GM13977 (cell line): ENCODE measurements at regions not wholly inside any gene's neighbourhood (a gene's known extent, or its start where the extent isn't known, plus 50 kb on each side); places are given as distances from the start of the nearest gene placed in this dataset.

Experiments
- DNase-seq: peaks from one replicate; pipeline ENCODE4 v3.0.0; 2012; ENCODE audit warnings: low spot score
- in situ Hi-C: fragments of 300-500 bp; cut with MboI; formaldehyde crosslinking; loops from one replicate; pipeline ENCODE4 v1.12.0; 2022; ENCODE audit warnings: low sequenced_read_pairs, low pct_unique_long_range_greater_than_20kb, mixed read lengths, inconsistent platforms; ENCODE audit not compliant: unreplicated experiment
- TF ChIP-seq, protein P1 (sequence below): IDR thresholded peaks from 2 replicates; pipeline ENCODE4 v1.5.1; 2012; ENCODE audit warnings: mild to moderate bottlenecking, control low read depth; ENCODE audit not compliant: insufficient read depth; ENCODE audit errors: extremely low read depth, missing control alignments

DNA sequence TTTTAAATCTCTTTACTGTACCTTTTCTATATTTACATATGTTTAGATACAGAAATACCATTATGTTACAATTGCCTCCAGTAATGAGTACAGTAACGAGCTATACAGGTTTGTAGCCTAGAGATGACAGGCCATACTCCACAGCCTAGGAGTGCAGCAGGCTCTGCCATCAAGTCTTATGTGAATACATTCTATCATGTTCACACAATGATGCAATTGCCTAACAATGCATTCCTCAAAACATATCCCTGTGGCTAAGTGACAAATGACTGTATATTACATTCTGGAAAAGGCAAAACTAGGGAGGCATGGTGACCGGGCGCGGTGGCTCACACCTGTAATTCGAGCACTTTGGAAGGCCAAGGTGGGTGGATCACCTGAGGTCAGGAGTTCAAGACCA lies 192.4 kb upstream of the IGF1R start:
- in situ Hi-C loops, result no loop called here
- TF ChIP-seq, protein P1, sequence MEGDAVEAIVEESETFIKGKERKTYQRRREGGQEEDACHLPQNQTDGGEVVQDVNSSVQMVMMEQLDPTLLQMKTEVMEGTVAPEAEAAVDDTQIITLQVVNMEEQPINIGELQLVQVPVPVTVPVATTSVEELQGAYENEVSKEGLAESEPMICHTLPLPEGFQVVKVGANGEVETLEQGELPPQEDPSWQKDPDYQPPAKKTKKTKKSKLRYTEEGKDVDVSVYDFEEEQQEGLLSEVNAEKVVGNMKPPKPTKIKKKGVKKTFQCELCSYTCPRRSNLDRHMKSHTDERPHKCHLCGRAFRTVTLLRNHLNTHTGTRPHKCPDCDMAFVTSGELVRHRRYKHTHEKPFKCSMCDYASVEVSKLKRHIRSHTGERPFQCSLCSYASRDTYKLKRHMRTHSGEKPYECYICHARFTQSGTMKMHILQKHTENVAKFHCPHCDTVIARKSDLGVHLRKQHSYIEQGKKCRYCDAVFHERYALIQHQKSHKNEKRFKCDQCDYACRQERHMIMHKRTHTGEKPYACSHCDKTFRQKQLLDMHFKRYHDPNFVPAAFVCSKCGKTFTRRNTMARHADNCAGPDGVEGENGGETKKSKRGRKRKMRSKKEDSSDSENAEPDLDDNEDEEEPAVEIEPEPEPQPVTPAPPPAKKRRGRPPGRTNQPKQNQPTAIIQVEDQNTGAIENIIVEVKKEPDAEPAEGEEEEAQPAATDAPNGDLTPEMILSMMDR, result no peak
- DNase-seq, result no peak

DNA sequence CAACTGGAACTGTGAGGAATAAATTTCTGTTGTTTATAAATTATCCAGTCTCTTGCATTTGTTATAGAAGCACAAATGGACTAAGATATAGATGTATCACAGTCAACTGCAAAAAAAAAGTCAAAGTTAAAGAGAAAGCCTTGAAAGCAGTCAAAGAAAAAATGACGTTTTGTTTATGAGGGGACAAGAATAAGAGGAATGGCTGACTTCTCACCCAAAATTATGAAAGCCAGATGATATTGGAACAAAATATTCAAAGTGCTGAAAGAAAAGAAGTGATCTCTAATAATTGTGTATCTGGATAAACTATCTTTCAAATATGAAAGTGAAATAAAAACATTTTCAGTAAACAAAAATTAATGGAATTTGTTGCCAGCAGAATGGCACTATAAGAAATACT lies 171.8 kb upstream of the IGF1R start:
- in situ Hi-C loops, result no loop called here
- DNase-seq, result no peak
- TF ChIP-seq, protein P1, result no peak

DNA sequence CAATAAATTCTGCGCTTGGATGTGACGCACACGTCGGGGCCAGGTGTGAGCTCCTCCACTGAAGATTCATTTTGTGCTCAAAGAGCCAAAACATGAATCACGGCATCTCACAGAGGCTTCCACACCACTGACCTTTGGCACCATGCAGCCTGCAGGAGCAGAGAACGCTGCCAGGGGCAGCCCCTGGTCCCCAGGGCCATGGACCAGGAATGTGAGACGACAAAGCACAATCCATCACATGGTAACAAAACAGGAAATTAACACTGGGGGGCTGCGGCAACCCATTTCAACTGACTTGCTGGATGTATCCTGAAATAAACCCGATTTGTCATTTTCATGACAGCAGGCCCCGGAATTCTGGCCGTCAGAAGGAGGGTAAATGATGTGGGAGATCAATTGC lies 167.5 kb upstream of the IGF1R start:
- TF ChIP-seq, protein P1, result no peak
- in situ Hi-C loops, result no loop called here
- no peak for DNase-seq

DNA sequence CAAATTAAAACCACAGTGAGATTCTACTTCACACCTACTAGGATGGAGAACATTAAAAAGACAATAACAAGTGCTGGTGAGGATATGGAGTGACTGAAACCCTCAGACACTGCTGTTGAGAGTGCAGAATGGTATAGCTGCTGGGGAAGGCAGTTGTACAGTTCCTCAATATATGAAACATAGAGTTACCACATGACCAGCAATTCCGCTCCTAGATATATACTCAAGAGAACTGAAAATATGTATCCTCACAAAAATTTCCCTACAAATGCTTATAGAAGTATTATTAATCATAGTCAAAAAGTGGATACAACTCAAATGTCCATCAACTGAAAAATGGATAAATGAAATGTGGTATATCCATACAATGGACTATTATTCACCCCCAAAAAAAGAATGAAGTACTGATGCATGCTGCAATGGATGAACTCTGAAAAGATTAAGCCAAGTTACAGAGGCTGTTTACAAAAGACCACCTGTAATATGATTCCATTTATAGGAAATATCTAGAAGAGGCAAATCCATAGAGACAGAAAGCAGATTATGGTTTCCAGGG lies 164.7 kb upstream of the IGF1R start:
- DNase-seq, result no peak
- in situ Hi-C loops, result no loop called here
- TF ChIP-seq, protein P1, result no peak

DNA sequence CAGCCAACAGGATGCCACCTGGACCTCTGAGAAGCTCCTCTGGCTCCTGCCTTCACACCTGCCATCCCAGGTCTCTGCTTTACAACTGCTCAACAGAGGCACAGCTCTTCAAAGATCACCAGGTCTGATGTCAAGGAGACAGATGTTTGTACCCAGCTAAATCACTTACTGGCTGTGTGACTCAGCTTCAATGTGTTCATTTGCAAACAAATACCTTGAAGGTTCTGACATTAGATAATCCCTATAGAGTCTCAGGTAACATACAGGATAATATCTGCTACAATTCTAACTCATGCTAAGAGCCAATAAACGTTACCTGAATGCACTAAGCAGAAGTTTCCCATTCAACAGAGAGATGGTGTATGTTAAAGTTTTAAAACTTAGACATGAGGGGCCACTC lies 163.4 kb upstream of the IGF1R start:
- TF ChIP-seq, protein P1, result no peak
- DNase-seq, result no peak
- in situ Hi-C loops, result no loop called here

DNA sequence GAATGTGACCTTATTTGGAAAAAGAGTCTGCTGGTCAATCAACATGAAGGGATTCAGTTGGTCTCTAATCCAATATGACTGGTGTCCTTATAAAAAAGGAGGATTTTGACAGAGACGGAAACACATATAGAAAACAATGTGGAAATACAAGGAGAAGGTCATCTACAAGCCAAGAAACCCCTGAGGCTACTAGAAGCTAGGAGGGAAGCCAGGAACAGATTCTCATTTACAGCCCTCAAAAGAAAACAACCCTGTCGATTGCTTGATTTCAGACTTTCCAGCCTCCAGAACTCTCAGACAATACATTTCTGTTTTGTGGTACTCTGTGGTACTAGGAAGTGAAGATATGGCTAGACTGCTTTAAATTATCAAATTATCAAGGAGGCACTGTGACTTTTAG lies 162.9 kb upstream of the IGF1R start:
- no peak for DNase-seq
- in situ Hi-C loops, result no loop called here
- TF ChIP-seq, protein P1, result no peak

DNA sequence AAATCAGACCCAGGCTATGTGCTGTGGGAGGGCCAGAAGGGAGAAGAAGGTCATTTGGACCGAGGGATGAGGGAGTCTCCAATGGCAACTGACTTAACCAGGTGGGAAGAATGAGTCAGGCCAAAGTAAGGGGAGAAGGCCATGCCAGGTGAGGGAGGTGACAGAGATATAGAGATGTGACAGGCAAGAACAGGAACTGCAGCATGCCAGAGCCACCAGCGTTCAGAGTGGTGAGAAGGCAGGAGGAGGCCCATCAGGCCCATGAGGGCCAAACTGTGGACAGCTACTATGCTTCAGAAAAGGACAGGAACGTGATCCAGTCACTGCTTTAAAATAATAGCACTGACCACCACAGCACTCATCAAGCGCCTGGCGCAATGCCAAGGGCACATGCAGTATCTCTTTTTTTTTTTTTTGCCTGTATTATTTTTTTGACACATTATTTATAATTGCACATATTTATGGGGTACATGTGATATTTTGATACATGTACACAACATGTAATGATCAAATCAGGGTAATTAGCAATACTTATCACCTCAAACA lies 154.3 kb upstream of the IGF1R start:
- no peak for DNase-seq
- TF ChIP-seq, protein P1, result no peak
- in situ Hi-C loops, result no loop called here
